Dedifferentiated amniotic fluid mesenchymal stem cell (primary cell): ENCODE measurements at regions not wholly inside any gene's neighbourhood (a gene's known extent, or its start where the extent isn't known, plus 50 kb on each side); places are given as distances from the start of the nearest gene placed in this dataset.
A peak's percentile ranks its signal among the peaks of the same experiment; 100 is the strongest.

Source experiments
- DNase-seq: peaks from one replicate; pipeline ENCODE4 v3.0.0-alpha.2; 2016; ENCODE audit errors: extremely low spot score

- DNase-seq, result no peak
Measured at GRCh38 chr15:87631775-87632174, 624.8 kb downstream of the NTRK3 start.

GRCh38 chr15:87631093-87631492 lies 625.4 kb downstream of the NTRK3 start:
- no peak for DNase-seq

GRCh38 chr15:87628311-87628710 lies 628.2 kb downstream of the NTRK3 start:
- DNase-seq, result no peak

GRCh38 chr15:87626860-87627259 lies 629.7 kb downstream of the NTRK3 start:
- DNase-seq, result no peak

GRCh38 chr15:87623832-87624231 lies 632.7 kb downstream of the NTRK3 start:
- DNase-seq, result no peak

- no peak for DNase-seq
Measured at GRCh38 chr15:87620393-87620792, 636.1 kb downstream of the NTRK3 start.

GRCh38 chr15:87619161-87619960 lies 637.2 kb downstream of the NTRK3 start:
- no peak for DNase-seq

GRCh38 chr15:87618203-87618725 lies 638.3 kb downstream of the NTRK3 start:
- DNase-seq, result no peak

GRCh38 chr15:87614704-87615103 lies 641.8 kb downstream of the NTRK3 start:
- DNase-seq, result no peak

GRCh38 chr15:87610366-87610765 lies 646.2 kb downstream of the NTRK3 start:
- no peak for DNase-seq

- DNase-seq, result no peak
Measured at GRCh38 chr15:87609894-87610293, 646.6 kb downstream of the NTRK3 start.

GRCh38 chr15:87609474-87609873 lies 647.1 kb downstream of the NTRK3 start:
- peak; percentile 57 for DNase-seq

- no peak for DNase-seq
Measured at GRCh38 chr15:87608238-87609028, 648.1 kb downstream of the NTRK3 start.

- no peak for DNase-seq
Measured at GRCh38 chr15:87606971-87607370, 649.6 kb downstream of the NTRK3 start.

GRCh38 chr15:87604857-87605446 lies 651.6 kb downstream of the NTRK3 start:
- no peak for DNase-seq

GRCh38 chr15:87602371-87602770 lies 654.2 kb downstream of the NTRK3 start:
- DNase-seq, result no peak

- no peak for DNase-seq
Measured at GRCh38 chr15:87599616-87600015, 656.9 kb downstream of the NTRK3 start.

- no peak for DNase-seq
Measured at GRCh38 chr15:87597346-87598052, 659.0 kb downstream of the NTRK3 start.

- DNase-seq, result no peak
Measured at GRCh38 chr15:87591582-87591981, 665.0 kb downstream of the NTRK3 start.

- no peak for DNase-seq
Measured at GRCh38 chr15:87591042-87591441, 665.5 kb downstream of the NTRK3 start.

GRCh38 chr15:87589134-87589533 lies 667.4 kb downstream of the NTRK3 start:
- no peak for DNase-seq

- no peak for DNase-seq
Measured at GRCh38 chr15:87582169-87582568, 674.4 kb downstream of the NTRK3 start.
